ENCODE measurements at regions not wholly inside any gene's neighbourhood (a gene's known extent, or its start where the extent isn't known, plus 50 kb on each side); places are given as distances from the start of the nearest gene placed in this dataset.

GRCh38 chr3:194000100-194000499, 135.8 kb upstream of the HES1 start:
- H3K4me1 ChIP-seq (ENCODE audit: insufficient read depth, low read length, poor library complexity, severe bottlenecking) = peaks cover 52% of the 10 kb centered on the region
- H3K36me3 ChIP-seq (ENCODE audit: insufficient read depth, low read length) = no peaks in the 10 kb centered on the region
- H3K27me3 ChIP-seq (ENCODE audit: insufficient read depth, low read length, poor library complexity, severe bottlenecking) = no peaks in the 10 kb centered on the region
- H4K20me1 ChIP-seq (ENCODE audit: insufficient read depth, low read length, poor library complexity, severe bottlenecking) = no peaks in the 10 kb centered on the region
- H3K9me3 ChIP-seq (ENCODE audit: insufficient read depth, low read depth, low read length) = no peaks in the 10 kb centered on the region
- H3K9ac ChIP-seq (ENCODE audit: low read depth, low read length, poor library complexity, severe bottlenecking) = no peak overlapping the region
- no peak for TF ChIP-seq EZH2phosphoT487 (IDR thresholded peaks at IDR 0.05; ENCODE audit: borderline replicate concordance)
- TF ChIP-seq CTCF (conservative IDR thresholded peaks at IDR 0.05; ENCODE audit: low read length) = no peak
- H3K79me2 ChIP-seq (ENCODE audit: insufficient read depth, low read length) = no peaks in the 10 kb centered on the region
- no peaks in the 10 kb centered on the region for H3F3A ChIP-seq (ENCODE audit: low read depth)
- H3K9me2 ChIP-seq (replicated peaks; ENCODE audit: low read depth, low read length) = no peaks in the 10 kb centered on the region
- no peak overlapping the region for H3K4me3 ChIP-seq (ENCODE audit: low read length, poor library complexity, severe bottlenecking)
- no peak overlapping the region for H2AFZ ChIP-seq (ENCODE audit: low read length)
- no peak overlapping the region for H3K4me2 ChIP-seq (ENCODE audit: low read depth, low read length, poor library complexity, severe bottlenecking)

GRCh38 chr3:194000712-194001111, 135.2 kb upstream of the HES1 start:
- Histone ChIP-seq H3K79me2 (ENCODE audit: insufficient read depth, low read length) (no peaks in the 10 kb centered on the region), H3K4me1 (ENCODE audit: insufficient read depth, low read length, poor library complexity, severe bottlenecking) (peaks cover 58% of the 10 kb centered on the region), H3K4me3 (ENCODE audit: low read length, poor library complexity, severe bottlenecking) (no peak overlapping the region), H4K20me1 (ENCODE audit: insufficient read depth, low read length, poor library complexity, severe bottlenecking) (no peaks in the 10 kb centered on the region), H3K36me3 (ENCODE audit: insufficient read depth, low read length) (no peaks in the 10 kb centered on the region), H3K4me2 (ENCODE audit: low read depth, low read length, poor library complexity, severe bottlenecking) (no peak overlapping the region), H3K27me3 (ENCODE audit: insufficient read depth, low read length, poor library complexity, severe bottlenecking) (no peaks in the 10 kb centered on the region), H3F3A (ENCODE audit: low read depth) (no peaks in the 10 kb centered on the region), H3K9ac (ENCODE audit: low read depth, low read length, poor library complexity, severe bottlenecking) (no peak overlapping the region), H2AFZ (ENCODE audit: low read length) (no peak overlapping the region), H3K9me2 (replicated peaks; ENCODE audit: low read depth, low read length) (no peaks in the 10 kb centered on the region), H3K9me3 (ENCODE audit: insufficient read depth, low read depth, low read length) (no peaks in the 10 kb centered on the region)
- TF ChIP-seq CTCF (conservative IDR thresholded peaks at IDR 0.05; ENCODE audit: low read length) (no peak), EZH2phosphoT487 (IDR thresholded peaks at IDR 0.05; ENCODE audit: borderline replicate concordance) (no peak)

GRCh38 chr3:194001728-194002459, 134.1 kb upstream of the HES1 start:
- H4K20me1 ChIP-seq (ENCODE audit: insufficient read depth, low read length, poor library complexity, severe bottlenecking) = no peaks in the 10 kb centered on the region
- no peak overlapping the region for H2AFZ ChIP-seq (ENCODE audit: low read length)
- H3F3A ChIP-seq (ENCODE audit: low read depth) = no peaks in the 10 kb centered on the region
- H3K79me2 ChIP-seq (ENCODE audit: insufficient read depth, low read length) = no peaks in the 10 kb centered on the region
- H3K4me3 ChIP-seq (ENCODE audit: low read length, poor library complexity, severe bottlenecking) = no peak overlapping the region
- no peak overlapping the region for H3K9ac ChIP-seq (ENCODE audit: low read depth, low read length, poor library complexity, severe bottlenecking)
- H3K4me1 ChIP-seq (ENCODE audit: insufficient read depth, low read length, poor library complexity, severe bottlenecking) = peaks cover 66% of the 10 kb centered on the region
- no peak for TF ChIP-seq CTCF (conservative IDR thresholded peaks at IDR 0.05; ENCODE audit: low read length)
- no peak for TF ChIP-seq EZH2phosphoT487 (IDR thresholded peaks at IDR 0.05; ENCODE audit: borderline replicate concordance)
- no peaks in the 10 kb centered on the region for H3K9me3 ChIP-seq (ENCODE audit: insufficient read depth, low read depth, low read length)
- no peaks in the 10 kb centered on the region for H3K27me3 ChIP-seq (ENCODE audit: insufficient read depth, low read length, poor library complexity, severe bottlenecking)
- H3K9me2 ChIP-seq (replicated peaks; ENCODE audit: low read depth, low read length) = no peaks in the 10 kb centered on the region
- no peak overlapping the region for H3K4me2 ChIP-seq (ENCODE audit: low read depth, low read length, poor library complexity, severe bottlenecking)
- no peaks in the 10 kb centered on the region for H3K36me3 ChIP-seq (ENCODE audit: insufficient read depth, low read length)
